SH-SY5Y (cell line): ENCODE measurements at regions not wholly inside any gene's neighbourhood (a gene's known extent, or its start where the extent isn't known, plus 50 kb on each side); places are given as distances from the start of the nearest gene placed in this dataset.

Experiments used
- GATA2 ChIP-seq: IDR thresholded peaks from 2 replicates; pipeline ENCODE4 v1.6.1; 2011; ENCODE audit warnings: mild to moderate bottlenecking, low read depth, low read length
- GATA3 ChIP-seq: IDR thresholded peaks from 2 replicates; pipeline ENCODE4 v1.6.1; 2011; ENCODE audit warnings: low read depth, mild to moderate bottlenecking, low read length, moderate library complexity

DNA sequence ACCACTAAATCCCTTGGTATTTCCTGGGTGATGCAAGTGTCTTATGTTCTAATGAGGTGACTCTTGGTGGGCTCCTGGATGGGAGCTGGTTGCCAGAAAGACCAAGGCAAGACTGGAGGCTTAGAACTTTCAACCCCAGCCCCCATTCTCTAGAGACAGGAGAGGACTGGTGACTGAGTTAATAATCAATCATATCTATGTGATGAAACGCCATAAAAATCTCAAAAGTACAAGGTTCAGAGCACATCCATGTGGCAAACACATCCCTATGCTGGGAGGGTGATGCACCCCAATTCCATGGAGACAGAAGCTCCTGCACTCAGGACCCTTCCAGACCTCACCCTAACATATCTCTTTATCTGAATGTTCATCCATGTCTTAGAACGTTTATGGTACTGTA, 139.5 kb upstream of the LINC00305 start:
- TF ChIP-seq GATA2 (no peak), GATA3 (no peak)
